ENCODE measurements at regions not wholly inside any gene's neighbourhood (a gene's known extent, or its start where the extent isn't known, plus 50 kb on each side); places are given as distances from the start of the nearest gene placed in this dataset.

GRCh38 chr14:83799233-83799632 lies 1730.7 kb upstream of the FLRT2 start:
- no peak for DNase-seq

- no peak for DNase-seq
Measured at GRCh38 chr14:83814896-83815295, 1715.0 kb upstream of the FLRT2 start.

GRCh38 chr14:83816761-83817160 lies 1713.2 kb upstream of the FLRT2 start:
- DNase-seq, result no peak

- DNase-seq, result no peak
Measured at GRCh38 chr14:83825843-83826242, 1704.1 kb upstream of the FLRT2 start.

GRCh38 chr14:83826838-83827237 lies 1703.1 kb upstream of the FLRT2 start:
- DNase-seq, result no peak

GRCh38 chr14:83827383-83827782 lies 1702.6 kb upstream of the FLRT2 start:
- DNase-seq, result no peak

- no peak for DNase-seq
Measured at GRCh38 chr14:83828406-83828805, 1701.5 kb upstream of the FLRT2 start.

- no peak for DNase-seq
Measured at GRCh38 chr14:83830316-83830715, 1699.6 kb upstream of the FLRT2 start.

- no peak for DNase-seq
Measured at GRCh38 chr14:83838226-83838625, 1691.7 kb upstream of the FLRT2 start.

- no peak for DNase-seq
Measured at GRCh38 chr14:83842547-83842946, 1687.4 kb upstream of the FLRT2 start.

- DNase-seq, result no peak
Measured at GRCh38 chr14:83847102-83847501, 1682.8 kb upstream of the FLRT2 start.

- DNase-seq, result no peak
Measured at GRCh38 chr14:83850092-83850491, 1679.9 kb upstream of the FLRT2 start.

- DNase-seq, result no peak
Measured at GRCh38 chr14:83856334-83856733, 1673.6 kb upstream of the FLRT2 start.

GRCh38 chr14:83860631-83861155 lies 1669.3 kb upstream of the FLRT2 start:
- no peak for DNase-seq

GRCh38 chr14:83863042-83863774 lies 1666.7 kb upstream of the FLRT2 start:
- no peak for DNase-seq

- no peak for DNase-seq
Measured at GRCh38 chr14:83864106-83864505, 1665.8 kb upstream of the FLRT2 start.

GRCh38 chr14:83867566-83868225 lies 1662.2 kb upstream of the FLRT2 start:
- DNase-seq, result no peak

GRCh38 chr14:83870546-83871270 lies 1659.2 kb upstream of the FLRT2 start:
- DNase-seq, result no peak

GRCh38 chr14:83873669-83874068 lies 1656.3 kb upstream of the FLRT2 start:
- no peak for DNase-seq

- no peak for DNase-seq
Measured at GRCh38 chr14:83874662-83875061, 1655.3 kb upstream of the FLRT2 start.

GRCh38 chr14:83883732-83884131 lies 1646.2 kb upstream of the FLRT2 start:
- no peak for DNase-seq

GRCh38 chr14:83885837-83886293 lies 1644.1 kb upstream of the FLRT2 start:
- DNase-seq, result no peak

GRCh38 chr14:83887866-83888265 lies 1642.1 kb upstream of the FLRT2 start:
- DNase-seq, result no peak

GRCh38 chr14:83893447-83893846 lies 1636.5 kb upstream of the FLRT2 start:
- no peak for DNase-seq
